Neuron (in vitro differentiated cells): ENCODE measurements at regions not wholly inside any gene's neighbourhood (a gene's known extent, or its start where the extent isn't known, plus 50 kb on each side); places are given as distances from the start of the nearest gene placed in this dataset.

Source experiments
- H2AFZ ChIP-seq: one replicate; pipeline ENCODE4 v1.6.1; 2013; ENCODE audit warnings: low read depth, mild to moderate bottlenecking, inconsistent platforms, low read length, moderate library complexity
- H3K27me3 ChIP-seq: one replicate; pipeline ENCODE4 v1.6.1; 2013; ENCODE audit warnings: low read length; ENCODE audit not compliant: insufficient read depth
- H3K36me3 ChIP-seq: one replicate; pipeline ENCODE4 v1.6.1; 2013; ENCODE audit warnings: low read length; ENCODE audit not compliant: insufficient read depth
- H3K4me1 ChIP-seq: one replicate; pipeline ENCODE4 v1.6.1; 2013; ENCODE audit warnings: low read length; ENCODE audit not compliant: insufficient read depth
- H3K4me3 ChIP-seq: 2 replicates; pipeline ENCODE4 v1.5.1; 2013; ENCODE audit warnings: mild to moderate bottlenecking, low read length, moderate library complexity
- H3K9me3 ChIP-seq: one replicate; pipeline ENCODE4 v1.6.1; 2013; ENCODE audit warnings: low read length

DNA sequence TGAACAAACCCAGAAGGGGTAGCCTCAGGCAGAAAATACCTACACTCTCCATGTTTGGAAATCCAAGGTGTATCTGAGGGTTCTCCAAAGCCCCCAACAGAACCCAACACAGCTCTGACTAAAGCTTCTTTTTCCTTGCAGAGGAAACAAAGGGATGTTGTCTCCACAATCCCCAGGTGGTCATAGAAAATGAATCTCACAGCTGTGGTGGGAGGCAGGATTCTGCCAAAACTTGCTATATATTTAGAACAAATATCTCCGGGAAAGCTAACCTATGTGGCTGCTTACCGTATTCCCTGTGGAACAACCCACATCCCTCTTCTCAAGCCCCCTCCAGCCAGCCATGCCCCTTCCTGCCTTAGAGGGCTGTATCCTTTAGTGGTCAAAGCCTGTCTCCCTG lies 406.1 kb downstream of the PRDM2 start:
- H3K4me1 ChIP-seq = no peaks in the 10 kb centered on the region
- no peak overlapping the region for H3K4me3 ChIP-seq
- H3K27me3 ChIP-seq = peaks cover 2% of the 10 kb centered on the region
- no peaks in the 10 kb centered on the region for H3K36me3 ChIP-seq
- H3K9me3 ChIP-seq = peaks cover 2% of the 10 kb centered on the region
- no peak overlapping the region for H2AFZ ChIP-seq

- Histone ChIP-seq H3K4me3 (no peak overlapping the region), H3K27me3 (peaks cover 2% of the 10 kb centered on the region), H3K9me3 (peaks cover 2% of the 10 kb centered on the region), H2AFZ (no peak overlapping the region), H3K4me1 (no peaks in the 10 kb centered on the region), H3K36me3 (no peaks in the 10 kb centered on the region)
These were observed 406.8 kb downstream of the PRDM2 start for GRCh38 chr1:14106679-14107313.

- Histone ChIP-seq H3K4me1 (no peaks in the 10 kb centered on the region), H3K27me3 (peaks cover 2% of the 10 kb centered on the region), H2AFZ (no peak overlapping the region), H3K9me3 (peaks cover 2% of the 10 kb centered on the region), H3K36me3 (no peaks in the 10 kb centered on the region), H3K4me3 (no peak overlapping the region)
These were observed 408.6 kb downstream of the PRDM2 start for GRCh38 chr1:14108356-14109275.

DNA sequence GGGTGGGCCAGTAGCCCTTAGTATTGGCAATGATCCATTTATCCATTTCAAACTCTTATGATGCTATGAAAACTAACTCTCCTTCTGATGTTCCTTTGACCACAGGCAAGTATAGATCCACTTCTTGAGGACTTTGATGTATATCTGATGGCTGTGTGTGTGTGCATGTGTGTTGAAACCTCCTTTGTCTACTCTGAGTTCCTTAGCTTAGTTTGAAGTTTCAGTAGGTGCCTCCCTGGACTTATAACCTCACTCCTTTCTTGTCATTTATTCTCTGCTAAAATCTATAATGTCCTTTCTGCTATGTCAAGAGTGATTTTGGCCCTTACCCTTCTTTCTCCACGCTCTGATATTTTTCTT lies 409.3 kb downstream of the PRDM2 start:
- H3K27me3 ChIP-seq = no peaks in the 10 kb centered on the region
- H3K36me3 ChIP-seq = no peaks in the 10 kb centered on the region
- H3K4me3 ChIP-seq = no peak overlapping the region
- peaks cover 2% of the 10 kb centered on the region for H3K9me3 ChIP-seq
- H2AFZ ChIP-seq = no peak overlapping the region
- H3K4me1 ChIP-seq = no peaks in the 10 kb centered on the region

DNA sequence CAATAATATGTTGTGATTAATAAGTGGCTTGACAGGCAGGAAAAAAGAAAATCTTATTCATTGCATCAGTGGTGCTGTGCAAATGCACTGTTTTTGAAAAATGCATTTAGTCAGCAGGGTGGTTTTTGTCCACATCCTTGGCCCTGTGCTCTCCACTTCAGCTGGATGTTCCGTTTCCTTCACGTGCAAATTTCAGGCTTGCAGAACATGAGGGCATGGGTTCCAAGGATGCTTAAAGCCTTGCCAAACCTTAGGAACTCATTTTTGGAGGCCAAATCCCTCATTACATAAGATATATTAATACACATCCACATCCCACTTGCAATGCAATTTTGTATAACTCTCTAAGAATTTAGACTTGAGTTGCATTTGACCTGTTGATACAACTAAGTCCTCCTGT lies 410.1 kb downstream of the PRDM2 start:
- no peaks in the 10 kb centered on the region for H3K4me1 ChIP-seq

DNA sequence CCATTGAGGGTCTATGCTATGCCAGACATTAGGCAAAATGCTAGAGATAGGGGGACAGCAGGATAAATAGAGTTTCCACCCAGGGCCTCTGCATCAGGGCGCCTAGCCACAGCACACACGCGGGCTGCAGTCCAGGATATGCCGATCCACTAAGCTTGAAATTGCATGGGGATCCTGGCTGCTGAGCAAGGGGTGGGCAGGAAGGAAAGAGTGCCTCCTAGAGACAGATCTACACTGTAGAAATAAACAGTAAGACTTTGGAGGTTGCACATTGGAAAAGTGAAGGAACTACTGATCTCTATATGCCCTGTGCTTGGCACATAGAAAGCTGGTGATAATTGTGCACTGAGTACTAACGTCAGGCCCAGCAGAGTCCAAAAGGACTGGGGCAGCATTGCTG lies 411.1 kb downstream of the PRDM2 start:
- Histone ChIP-seq H3K4me3 (no peak overlapping the region), H3K9me3 (no peaks in the 10 kb centered on the region), H3K27me3 (no peaks in the 10 kb centered on the region), H3K36me3 (no peaks in the 10 kb centered on the region), H2AFZ (no peak overlapping the region), H3K4me1 (no peaks in the 10 kb centered on the region)

More for the DNA sequence above, 410.1 kb downstream of the PRDM2 start:
- Histone ChIP-seq H3K27me3 (no peaks in the 10 kb centered on the region), H3K9me3 (peaks cover 2% of the 10 kb centered on the region), H3K4me3 (no peak overlapping the region), H3K36me3 (no peaks in the 10 kb centered on the region), H2AFZ (no peak overlapping the region)

DNA sequence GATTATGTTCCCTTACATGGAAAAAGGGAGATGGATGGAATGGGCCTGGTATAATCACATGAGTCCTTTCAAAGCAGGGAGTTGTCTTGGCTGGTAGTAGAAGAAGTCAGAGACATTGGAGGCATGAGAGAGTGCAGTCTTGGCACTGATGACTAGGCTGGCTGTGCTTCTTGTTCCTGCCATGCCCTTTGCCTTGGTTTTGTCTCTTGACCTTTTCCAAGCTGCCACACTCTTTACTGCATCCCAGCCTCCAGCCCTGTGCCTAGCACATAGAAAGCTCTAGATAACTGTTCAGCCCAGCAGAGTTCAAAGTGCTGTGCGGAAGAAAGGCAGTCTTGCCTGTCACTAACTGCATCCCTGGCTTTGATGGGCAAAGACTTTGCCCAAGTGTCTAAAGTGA lies 412.6 kb downstream of the PRDM2 start:
- no peak overlapping the region for H2AFZ ChIP-seq
- no peak overlapping the region for H3K4me3 ChIP-seq
- no peaks in the 10 kb centered on the region for H3K9me3 ChIP-seq
- no peaks in the 10 kb centered on the region for H3K36me3 ChIP-seq
- no peaks in the 10 kb centered on the region for H3K4me1 ChIP-seq
- H3K27me3 ChIP-seq = no peaks in the 10 kb centered on the region

GRCh38 chr1:14113271-14113670 lies 413.3 kb downstream of the PRDM2 start:
- Histone ChIP-seq H3K4me1 (no peaks in the 10 kb centered on the region), H3K27me3 (no peaks in the 10 kb centered on the region), H3K4me3 (no peak overlapping the region), H3K36me3 (no peaks in the 10 kb centered on the region), H2AFZ (no peak overlapping the region), H3K9me3 (no peaks in the 10 kb centered on the region)

- Histone ChIP-seq H3K4me1 (no peaks in the 10 kb centered on the region), H3K36me3 (no peaks in the 10 kb centered on the region), H2AFZ (no peak overlapping the region), H3K27me3 (no peaks in the 10 kb centered on the region), H3K9me3 (no peaks in the 10 kb centered on the region), H3K4me3 (no peak overlapping the region)
These were observed 414.0 kb downstream of the PRDM2 start for GRCh38 chr1:14113841-14114567.

- no peaks in the 10 kb centered on the region for H3K4me1 ChIP-seq
- peaks cover 2% of the 10 kb centered on the region for H3K9me3 ChIP-seq
- H3K36me3 ChIP-seq = no peaks in the 10 kb centered on the region
- no peak overlapping the region for H3K4me3 ChIP-seq
- H3K27me3 ChIP-seq = no peaks in the 10 kb centered on the region
- no peak overlapping the region for H2AFZ ChIP-seq
These were observed 416.0 kb downstream of the PRDM2 start for GRCh38 chr1:14115976-14116375.

- H3K9me3 ChIP-seq = peaks cover 2% of the 10 kb centered on the region
- no peaks in the 10 kb centered on the region for H3K27me3 ChIP-seq
- no peaks in the 10 kb centered on the region for H3K4me1 ChIP-seq
- no peaks in the 10 kb centered on the region for H3K36me3 ChIP-seq
- no peak overlapping the region for H2AFZ ChIP-seq
- no peak overlapping the region for H3K4me3 ChIP-seq
These were observed 417.7 kb downstream of the PRDM2 start for GRCh38 chr1:14117700-14118099.

DNA sequence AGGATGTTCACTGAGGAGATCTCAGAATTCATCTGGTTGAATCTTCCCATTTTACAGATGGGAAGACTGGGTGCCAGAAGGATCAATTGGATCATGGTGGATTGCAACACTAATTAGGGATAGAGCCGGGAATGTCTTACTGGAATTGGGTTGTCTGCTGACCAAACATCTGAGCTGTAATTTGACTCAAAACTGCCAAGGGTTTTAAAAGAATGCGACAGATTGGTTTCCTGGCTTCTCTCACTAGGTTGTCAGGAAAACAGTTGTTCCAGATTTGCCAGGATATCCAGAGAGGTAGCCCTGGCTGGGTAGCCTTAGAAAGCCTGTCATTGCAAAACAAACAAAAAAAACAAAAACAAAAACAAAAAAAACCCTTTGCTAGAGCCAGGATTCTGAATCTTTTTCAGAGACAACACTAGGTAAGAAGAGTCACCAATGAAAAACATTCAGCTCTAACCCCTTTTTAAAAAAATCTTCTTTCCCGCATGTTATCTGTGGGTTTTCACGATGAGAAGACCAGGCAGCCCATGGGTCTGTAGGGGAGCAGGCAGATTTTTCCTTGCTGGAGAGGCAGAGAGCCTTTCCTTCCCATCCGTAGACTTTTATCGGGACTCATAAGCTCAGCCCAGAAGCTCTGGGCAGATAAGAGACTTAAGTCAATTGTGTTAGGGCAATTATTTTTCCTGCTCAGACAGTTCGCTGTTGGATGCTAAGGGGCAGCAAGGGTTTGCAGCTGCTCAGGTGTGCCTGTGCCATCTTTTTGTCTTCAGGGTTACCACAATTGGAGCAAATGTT lies 418.9 kb downstream of the PRDM2 start:
- H3K4me1 ChIP-seq = no peaks in the 10 kb centered on the region
- no peak overlapping the region for H2AFZ ChIP-seq
- no peak overlapping the region for H3K4me3 ChIP-seq
- no peaks in the 10 kb centered on the region for H3K27me3 ChIP-seq
- H3K9me3 ChIP-seq = peaks cover 2% of the 10 kb centered on the region
- H3K36me3 ChIP-seq = no peaks in the 10 kb centered on the region
